DMS 273 (cell line): ENCODE measurements at regions not wholly inside any gene's neighbourhood (a gene's known extent, or its start where the extent isn't known, plus 50 kb on each side); places are given as distances from the start of the nearest gene placed in this dataset.

ENCODE experiments used
- DNase-seq: peaks from one replicate; lab custom pipeline; 2025; ENCODE audit not compliant: unreplicated experiment; lab: John Stamatoyannopoulos, UW

- DNase-seq, result no peak
Measured at GRCh38 chr1:113259988-113260387, 130.3 kb upstream of the MAGI3 start.

- no peak for DNase-seq
Measured at GRCh38 chr1:113265196-113265595, 125.1 kb upstream of the MAGI3 start.

GRCh38 chr1:113266788-113267187 lies 123.5 kb upstream of the MAGI3 start:
- no peak for DNase-seq

GRCh38 chr1:113269168-113269963 lies 120.9 kb upstream of the MAGI3 start:
- DNase-seq, result no peak

GRCh38 chr1:113271039-113271438 lies 119.3 kb upstream of the MAGI3 start:
- DNase-seq, result no peak

GRCh38 chr1:113275083-113275482 lies 115.2 kb upstream of the MAGI3 start:
- no peak for DNase-seq

- DNase-seq, result no peak
Measured at GRCh38 chr1:113275691-113276090, 114.6 kb upstream of the MAGI3 start.

- no peak for DNase-seq
Measured at GRCh38 chr1:113276507-113276906, 113.8 kb upstream of the MAGI3 start.

GRCh38 chr1:113278371-113278770 lies 111.9 kb upstream of the MAGI3 start:
- DNase-seq, result no peak

GRCh38 chr1:113278777-113279176 lies 111.5 kb upstream of the MAGI3 start:
- DNase-seq, result no peak

GRCh38 chr1:113279776-113280391 lies 110.4 kb upstream of the MAGI3 start:
- no peak for DNase-seq

GRCh38 chr1:113280581-113280980 lies 109.7 kb upstream of the MAGI3 start:
- no peak for DNase-seq

- DNase-seq, result no peak
Measured at GRCh38 chr1:113281550-113281949, 108.8 kb upstream of the MAGI3 start.

GRCh38 chr1:113282008-113282892 lies 108.1 kb upstream of the MAGI3 start:
- no peak for DNase-seq

GRCh38 chr1:113282893-113283285 lies 107.4 kb upstream of the MAGI3 start:
- no peak for DNase-seq

- no peak for DNase-seq
Measured at GRCh38 chr1:113283914-113284313, 106.4 kb upstream of the MAGI3 start.

- DNase-seq, result no peak
Measured at GRCh38 chr1:113286156-113286555, 104.2 kb upstream of the MAGI3 start.

GRCh38 chr1:113291777-113292602 lies 98.3 kb upstream of the MAGI3 start:
- no peak for DNase-seq

- DNase-seq, result no peak
Measured at GRCh38 chr1:113292603-113293255, 97.6 kb upstream of the MAGI3 start.

- DNase-seq, result no peak
Measured at GRCh38 chr1:113293256-113293626, 97.1 kb upstream of the MAGI3 start.
